Thoracic aorta (tissue), 2 donors: ENCODE measurements at regions not wholly inside any gene's neighbourhood (a gene's known extent, or its start where the extent isn't known, plus 50 kb on each side); places are given as distances from the start of the nearest gene placed in this dataset.

Experiments used
- ATAC-seq: fragments of 150-250 bp; one replicate; pipeline ENCODE4 v1.8.0; 2017; ENCODE audit warnings: low read depth; ENCODE audit not compliant: insufficient number of reproducible peaks, low FRiP score
- DNase-seq: peaks from one replicate; pipeline ENCODE4 v3.0.0-alpha.2; 2020; ENCODE audit warnings: low spot score
- H3K27ac ChIP-seq, 2 donors: fragments of 200-600 bp; sonication (generic); 1 replicate in 1 of 2; 2 replicates in 1 of 2; pipeline ENCODE4 v1.5.1; 2016; ENCODE audit warnings: mild to moderate bottlenecking in 2 of 2, moderate library complexity in 2 of 2
- H3K27me3 ChIP-seq: fragments of 200-600 bp; sonication (generic); replicated peaks from 2 replicates; pipeline ENCODE4 v1.6.0; 2016; ENCODE audit warnings: mild to moderate bottlenecking; ENCODE audit not compliant: insufficient read depth
- H3K36me3 ChIP-seq: fragments of 200-600 bp; sonication (generic); one replicate; pipeline ENCODE4 v1.5.1; 2016
- H3K4me1 ChIP-seq, 2 donors: fragments of 200-600 bp; sonication (generic); 1 replicate in 1 of 2; 2 replicates in 1 of 2; pipeline versions ENCODE4 v1.5.1 to v1.6.0; 2016; ENCODE audit warnings: low read depth in 2 of 2, mild to moderate bottlenecking in 1 of 2; ENCODE audit not compliant: control insufficient read depth in 1 of 2
- H3K4me3 ChIP-seq: fragments of 200-600 bp; sonication (generic); 2 replicates; pipeline ENCODE4 v1.5.1; 2016; ENCODE audit warnings: mild to moderate bottlenecking
- H3K9me3 ChIP-seq: fragments of 200-600 bp; sonication (generic); 2 replicates; pipeline ENCODE4 v1.5.1; 2016
- TF ChIP-seq, protein P1 (sequence below): fragments of 200-600 bp; sonication (generic); IDR thresholded peaks from one replicate; pipeline ENCODE4 v1.5.1; 2019; ENCODE audit warnings: antibody characterized with exemption

- Histone ChIP-seq H3K9me3 (no peaks in the 10 kb centered on the region), H3K27me3 (no peaks in the 10 kb centered on the region), H3K4me1 (no peaks in the 10 kb centered on the region), H3K4me3 (no peak overlapping the region), H3K27ac (no peak overlapping the region), H3K36me3 (no peaks in the 10 kb centered on the region)
- TF ChIP-seq, protein P1, sequence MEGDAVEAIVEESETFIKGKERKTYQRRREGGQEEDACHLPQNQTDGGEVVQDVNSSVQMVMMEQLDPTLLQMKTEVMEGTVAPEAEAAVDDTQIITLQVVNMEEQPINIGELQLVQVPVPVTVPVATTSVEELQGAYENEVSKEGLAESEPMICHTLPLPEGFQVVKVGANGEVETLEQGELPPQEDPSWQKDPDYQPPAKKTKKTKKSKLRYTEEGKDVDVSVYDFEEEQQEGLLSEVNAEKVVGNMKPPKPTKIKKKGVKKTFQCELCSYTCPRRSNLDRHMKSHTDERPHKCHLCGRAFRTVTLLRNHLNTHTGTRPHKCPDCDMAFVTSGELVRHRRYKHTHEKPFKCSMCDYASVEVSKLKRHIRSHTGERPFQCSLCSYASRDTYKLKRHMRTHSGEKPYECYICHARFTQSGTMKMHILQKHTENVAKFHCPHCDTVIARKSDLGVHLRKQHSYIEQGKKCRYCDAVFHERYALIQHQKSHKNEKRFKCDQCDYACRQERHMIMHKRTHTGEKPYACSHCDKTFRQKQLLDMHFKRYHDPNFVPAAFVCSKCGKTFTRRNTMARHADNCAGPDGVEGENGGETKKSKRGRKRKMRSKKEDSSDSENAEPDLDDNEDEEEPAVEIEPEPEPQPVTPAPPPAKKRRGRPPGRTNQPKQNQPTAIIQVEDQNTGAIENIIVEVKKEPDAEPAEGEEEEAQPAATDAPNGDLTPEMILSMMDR = no peak
- DNase-seq (no peak), ATAC-seq (no peak)
These were observed 82.8 kb upstream of the CPNE4 start for GRCh38 chr3:132117642-132118041.

DNA sequence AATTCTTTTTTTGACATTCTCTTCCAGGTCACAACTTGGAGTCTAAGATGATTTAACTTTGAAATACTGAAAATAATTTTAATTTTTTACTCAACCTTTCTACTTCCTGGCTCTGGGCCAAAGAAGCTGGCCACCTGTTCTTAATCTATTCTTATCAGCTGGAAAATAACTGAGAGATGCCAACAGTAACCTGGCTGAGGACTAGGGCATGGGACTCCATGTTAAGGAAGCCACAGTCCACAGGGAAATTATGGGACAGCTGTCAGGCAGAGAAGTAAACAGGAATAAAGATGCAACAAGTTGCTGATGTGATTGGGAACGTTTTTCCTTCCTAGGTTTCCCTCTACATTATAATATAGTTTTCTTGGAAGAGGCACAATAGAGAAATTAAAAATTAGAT is 84.7 kb upstream of the CPNE4 start:
- no peaks in the 10 kb centered on the region for H3K9me3 ChIP-seq
- no peak overlapping the region for H3K4me3 ChIP-seq
- H3K27ac ChIP-seq = no peak overlapping the region
- H3K27me3 ChIP-seq = no peaks in the 10 kb centered on the region
- no peaks in the 10 kb centered on the region for H3K4me1 ChIP-seq
- no peaks in the 10 kb centered on the region for H3K36me3 ChIP-seq
- TF ChIP-seq, protein P1 = no peak
- DNase-seq (no peak), ATAC-seq (no peak)

GRCh38 chr3:132124096-132124495 is 89.3 kb upstream of the CPNE4 start:
- TF ChIP-seq, protein P1 = no peak
- Histone ChIP-seq H3K36me3 (no peaks in the 10 kb centered on the region), H3K27me3 (no peaks in the 10 kb centered on the region), H3K9me3 (no peaks in the 10 kb centered on the region), H3K27ac (no peak overlapping the region), H3K4me1 (no peaks in the 10 kb centered on the region), H3K4me3 (no peak overlapping the region)
- no peak for ATAC-seq
- no peak for DNase-seq

DNA sequence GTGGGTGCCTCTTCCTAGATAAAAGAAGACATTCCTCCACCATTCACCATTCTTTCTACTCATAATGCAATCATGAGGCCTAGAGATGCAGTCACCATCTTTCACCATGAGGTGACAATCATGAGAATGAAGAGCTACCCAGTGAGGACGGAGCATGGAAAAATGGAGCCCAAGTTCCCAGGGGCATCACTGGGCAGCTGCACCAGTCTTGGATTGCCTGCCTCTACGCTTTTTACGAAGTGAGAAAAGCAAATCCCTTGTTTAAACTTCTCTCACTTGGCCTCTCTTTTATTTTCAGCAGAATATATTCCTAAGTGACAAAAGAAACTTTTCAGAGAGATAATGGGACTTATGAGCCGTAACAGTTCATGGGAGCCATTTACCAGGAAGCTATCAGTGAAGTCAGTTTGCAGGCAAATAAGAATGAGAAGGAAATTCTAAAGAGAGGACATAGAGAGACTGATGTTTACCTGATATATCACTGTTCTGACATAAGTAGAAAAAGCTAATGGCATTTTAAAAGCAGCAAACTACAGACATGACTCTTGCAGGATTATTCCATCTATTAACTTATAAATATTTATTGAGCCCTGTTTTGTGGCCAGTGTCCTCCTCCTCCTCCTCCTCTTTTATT is 90.0 kb upstream of the CPNE4 start:
- no peaks in the 10 kb centered on the region for H3K9me3 ChIP-seq
- no peaks in the 10 kb centered on the region for H3K27me3 ChIP-seq
- no peaks in the 10 kb centered on the region for H3K4me1 ChIP-seq
- DNase-seq (no peak), ATAC-seq (no peak)
- TF ChIP-seq, protein P1 = no peak
- no peak overlapping the region for H3K27ac ChIP-seq
- no peaks in the 10 kb centered on the region for H3K36me3 ChIP-seq
- no peak overlapping the region for H3K4me3 ChIP-seq

- no peak for DNase-seq
- peak; percentile 55 for ATAC-seq
These were observed 99.8 kb upstream of the CPNE4 start for GRCh38 chr3:132134611-132135010.

More at GRCh38 chr3:132134611-132135010, 99.8 kb upstream of the CPNE4 start:
- TF ChIP-seq, protein P1 = no peak
- Histone ChIP-seq H3K4me1 (peaks cover 14 to 30% of the 10 kb centered on the region in 2 donors), H3K27ac (peak overlapping the region; percentile 85 to 88), H3K27me3 (no peaks in the 10 kb centered on the region), H3K36me3 (no peaks in the 10 kb centered on the region), H3K4me3 (no peak overlapping the region), H3K9me3 (no peaks in the 10 kb centered on the region)
